ENCODE measurements at regions not wholly inside any gene's neighbourhood (a gene's known extent, or its start where the extent isn't known, plus 50 kb on each side); places are given as distances from the start of the nearest gene placed in this dataset.

DNA sequence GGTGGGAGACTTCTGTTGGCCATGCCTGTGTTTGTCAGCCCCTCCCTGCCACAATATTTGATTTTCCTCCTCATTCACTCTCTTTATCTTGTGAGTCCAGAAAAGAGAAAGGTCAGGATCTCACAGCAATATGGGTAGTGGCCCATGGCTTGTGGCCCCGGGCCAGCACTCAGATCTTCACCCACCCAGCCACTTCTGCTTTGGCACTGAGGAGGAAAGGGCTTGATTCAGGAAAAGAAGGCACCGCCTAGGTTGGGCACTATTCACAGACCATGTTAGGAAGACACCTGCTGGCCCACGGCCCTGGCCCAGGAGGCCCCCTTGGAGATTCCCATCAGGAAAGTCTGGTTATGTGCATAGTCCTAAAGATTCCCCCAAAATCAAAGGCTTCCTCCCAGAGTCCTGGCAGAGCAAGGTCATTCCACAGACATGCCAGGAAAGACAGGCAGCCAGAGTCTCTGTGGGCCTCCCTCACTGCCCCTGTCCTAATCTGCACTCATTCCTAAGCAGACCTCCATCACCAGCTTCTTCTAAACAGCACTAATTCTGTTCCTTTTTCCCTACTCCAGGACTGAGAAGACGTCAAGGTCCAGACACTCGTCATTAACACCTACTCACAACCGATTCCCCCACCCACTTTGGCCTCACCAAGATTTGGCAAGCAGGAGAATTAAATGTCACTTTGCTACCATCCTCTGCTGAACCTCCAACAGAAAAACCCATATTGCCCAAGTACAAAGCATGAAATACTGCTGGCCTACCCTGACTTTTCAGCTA is 179.3 kb downstream of the DEPDC1B start:
- TF ChIP-seq EZH2 (IDR thresholded peaks at IDR 0.05; ENCODE audit: insufficient read depth, poor library complexity, severe bottlenecking) (no peak), EZH2phosphoT487 (IDR thresholded peaks at IDR 0.05; ENCODE audit: insufficient read depth, low read depth) (no peak)
- no peak overlapping the region for H2AFZ ChIP-seq
- H3K27ac ChIP-seq: no peak overlapping the region
- no peaks in the 10 kb centered on the region for H3K9me2 ChIP-seq (ENCODE audit: insufficient read depth)
- no peaks in the 10 kb centered on the region for H3K9me3 ChIP-seq (ENCODE audit: low read depth)
- no peak for DNase-seq
- no peaks in the 10 kb centered on the region for H3K36me3 ChIP-seq (ENCODE audit: low read depth)
- no peaks in the 10 kb centered on the region for H3K4me1 ChIP-seq (ENCODE audit: insufficient read depth)
- H3F3A ChIP-seq (ENCODE audit: insufficient read depth): no peaks in the 10 kb centered on the region
- H3K79me2 ChIP-seq (ENCODE audit: insufficient read depth): no peaks in the 10 kb centered on the region
- 19 to 20% methylated on average over 6 of the region's 6 CpGs for WGBS, 2 experiments (ENCODE audit: low coverage in 1 of 2, low lambda C conversion rate in 2 of 2, missing lambda C conversion rate in 2 of 2)
- in situ Hi-C loops (cut with MboI): no loop called here
- no peaks in the 10 kb centered on the region for H4K20me1 ChIP-seq (ENCODE audit: insufficient read depth)
- no peak overlapping the region for H3K4me2 ChIP-seq (ENCODE audit: unreplicated experiment)
- H3K9ac ChIP-seq: no peak overlapping the region
- H3K27me3 ChIP-seq (replicated peaks; ENCODE audit: insufficient read depth): peaks cover 10% of the 10 kb centered on the region
- H3K4me3 ChIP-seq: no peak overlapping the region

DNA sequence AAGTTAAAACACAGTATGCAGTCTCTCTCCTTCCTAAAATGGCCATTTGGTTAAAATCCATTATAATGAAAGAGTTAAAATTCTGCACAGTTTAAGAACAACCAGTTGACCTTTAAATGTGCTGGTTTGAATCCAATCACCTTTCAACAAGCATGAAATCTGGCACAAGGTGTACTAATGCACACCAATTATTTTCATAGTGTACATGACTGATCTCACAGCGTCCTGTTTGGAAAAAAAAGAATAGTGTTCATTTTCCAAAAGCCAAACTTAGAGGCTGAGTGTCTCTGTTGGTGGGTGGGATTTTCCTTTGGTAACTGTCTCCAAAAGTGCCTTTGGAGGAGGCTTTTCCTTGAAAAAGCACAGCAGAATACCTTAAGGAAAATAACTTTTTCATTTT is 180.6 kb downstream of the DEPDC1B start:
- 0 to 3% methylated on average over 1 of the region's 1 CpG for WGBS, 2 experiments (ENCODE audit: low coverage in 1 of 2, low lambda C conversion rate in 2 of 2, missing lambda C conversion rate in 2 of 2)
- no peak overlapping the region for H3K4me2 ChIP-seq (ENCODE audit: unreplicated experiment)
- H3K4me3 ChIP-seq: no peak overlapping the region
- H3K9me3 ChIP-seq (ENCODE audit: low read depth): no peaks in the 10 kb centered on the region
- no peak overlapping the region for H3K9ac ChIP-seq
- H3K36me3 ChIP-seq (ENCODE audit: low read depth): no peaks in the 10 kb centered on the region
- H3F3A ChIP-seq (ENCODE audit: insufficient read depth): no peaks in the 10 kb centered on the region
- peaks cover 10% of the 10 kb centered on the region for H3K27me3 ChIP-seq (replicated peaks; ENCODE audit: insufficient read depth)
- in situ Hi-C loops (cut with MboI): no loop called here
- TF ChIP-seq EZH2 (IDR thresholded peaks at IDR 0.05; ENCODE audit: insufficient read depth, poor library complexity, severe bottlenecking): no peak
- TF ChIP-seq EZH2phosphoT487 (IDR thresholded peaks at IDR 0.05; ENCODE audit: insufficient read depth, low read depth): no peak
- no peak for DNase-seq
- H2AFZ ChIP-seq: no peak overlapping the region
- no peak overlapping the region for H3K27ac ChIP-seq
- no peaks in the 10 kb centered on the region for H3K9me2 ChIP-seq (ENCODE audit: insufficient read depth)
- H3K4me1 ChIP-seq (ENCODE audit: insufficient read depth): no peaks in the 10 kb centered on the region
- no peaks in the 10 kb centered on the region for H4K20me1 ChIP-seq (ENCODE audit: insufficient read depth)
- no peaks in the 10 kb centered on the region for H3K79me2 ChIP-seq (ENCODE audit: insufficient read depth)

DNA sequence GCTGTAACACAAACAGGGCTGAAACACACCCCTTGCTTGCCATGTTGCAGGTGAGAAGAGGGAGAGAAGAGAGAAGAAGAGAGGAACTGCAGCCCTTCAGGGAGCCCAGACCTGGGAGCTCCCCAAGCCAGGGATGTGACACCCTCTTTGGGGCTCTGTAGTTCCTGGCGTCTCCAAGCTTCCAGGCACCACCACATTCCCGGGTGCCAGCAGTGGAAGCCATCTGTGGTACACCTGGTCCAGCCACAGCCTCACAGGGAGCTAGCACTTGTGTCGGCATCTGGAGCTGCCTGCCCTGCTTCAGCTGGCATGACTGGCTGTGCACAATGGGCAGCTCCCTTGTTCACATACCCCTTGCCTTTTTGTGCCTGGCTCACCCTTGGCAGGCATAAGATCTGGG is 182.1 kb downstream of the DEPDC1B start:
- H3K4me3 ChIP-seq: no peak overlapping the region
- TF ChIP-seq EZH2 (IDR thresholded peaks at IDR 0.05; ENCODE audit: insufficient read depth, poor library complexity, severe bottlenecking): no peak
- no peak for TF ChIP-seq EZH2phosphoT487 (IDR thresholded peaks at IDR 0.05; ENCODE audit: insufficient read depth, low read depth)
- no peak overlapping the region for H3K9ac ChIP-seq
- H3K4me2 ChIP-seq (ENCODE audit: unreplicated experiment): no peak overlapping the region
- 32 to 35% methylated on average over 3 of the region's 3 CpGs for WGBS, 2 experiments (ENCODE audit: low coverage in 1 of 2, low lambda C conversion rate in 2 of 2, missing lambda C conversion rate in 2 of 2)
- H3K27ac ChIP-seq: no peak overlapping the region
- no peaks in the 10 kb centered on the region for H3K4me1 ChIP-seq (ENCODE audit: insufficient read depth)
- no peaks in the 10 kb centered on the region for H3K9me3 ChIP-seq (ENCODE audit: low read depth)
- in situ Hi-C loops (cut with MboI): no loop called here
- no peaks in the 10 kb centered on the region for H4K20me1 ChIP-seq (ENCODE audit: insufficient read depth)
- H3K9me2 ChIP-seq (ENCODE audit: insufficient read depth): no peaks in the 10 kb centered on the region
- H3F3A ChIP-seq (ENCODE audit: insufficient read depth): no peaks in the 10 kb centered on the region
- H3K27me3 ChIP-seq (replicated peaks; ENCODE audit: insufficient read depth): peaks cover 14% of the 10 kb centered on the region
- H3K36me3 ChIP-seq (ENCODE audit: low read depth): no peaks in the 10 kb centered on the region
- no peak overlapping the region for H2AFZ ChIP-seq
- H3K79me2 ChIP-seq (ENCODE audit: insufficient read depth): no peaks in the 10 kb centered on the region
- DNase-seq: no peak

DNA sequence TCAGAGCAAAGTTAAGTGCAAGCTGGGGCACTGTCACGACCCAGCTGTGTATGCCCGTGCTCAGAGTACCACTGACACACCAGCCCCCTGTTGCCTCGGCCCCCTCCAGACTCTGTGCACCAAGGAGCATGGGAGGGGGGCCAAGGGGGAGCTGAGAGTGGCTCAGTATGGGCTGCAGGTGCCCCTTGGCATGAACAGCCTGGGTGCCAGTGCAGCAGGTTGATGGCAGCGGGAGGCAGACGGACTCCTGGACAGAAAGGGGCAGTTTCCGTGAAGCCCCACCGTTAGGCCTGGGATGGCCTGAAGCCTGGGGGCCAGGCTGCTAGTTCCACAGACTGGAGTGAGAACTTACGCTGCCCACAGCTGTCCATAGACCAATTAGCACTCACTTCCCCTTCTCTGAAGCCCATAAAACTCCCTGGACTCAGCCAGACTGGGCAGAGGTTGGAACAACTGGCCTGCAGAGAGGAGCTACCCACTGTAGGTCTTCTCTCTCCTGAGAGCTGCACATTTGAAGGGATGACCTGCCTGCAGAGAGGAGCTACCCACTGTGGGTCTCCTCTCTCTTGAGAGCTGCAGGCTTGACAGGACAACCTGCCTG is 182.8 kb downstream of the DEPDC1B start:
- in situ Hi-C loops (cut with MboI): no loop called here
- H3K9me2 ChIP-seq (ENCODE audit: insufficient read depth): no peaks in the 10 kb centered on the region
- H3K79me2 ChIP-seq (ENCODE audit: insufficient read depth): no peaks in the 10 kb centered on the region
- H3K4me1 ChIP-seq (ENCODE audit: insufficient read depth): no peaks in the 10 kb centered on the region
- TF ChIP-seq EZH2phosphoT487 (IDR thresholded peaks at IDR 0.05; ENCODE audit: insufficient read depth, low read depth) (no peak), EZH2 (IDR thresholded peaks at IDR 0.05; ENCODE audit: insufficient read depth, poor library complexity, severe bottlenecking) (no peak)
- 39 to 49% methylated on average over 8 of the region's 8 CpGs for WGBS, 2 experiments (ENCODE audit: low coverage in 1 of 2, low lambda C conversion rate in 2 of 2, missing lambda C conversion rate in 2 of 2)
- no peaks in the 10 kb centered on the region for H3K36me3 ChIP-seq (ENCODE audit: low read depth)
- no peaks in the 10 kb centered on the region for H3K9me3 ChIP-seq (ENCODE audit: low read depth)
- no peak overlapping the region for H3K27ac ChIP-seq
- H3F3A ChIP-seq (ENCODE audit: insufficient read depth): no peaks in the 10 kb centered on the region
- no peak overlapping the region for H3K4me2 ChIP-seq (ENCODE audit: unreplicated experiment)
- H3K27me3 ChIP-seq (replicated peaks; ENCODE audit: insufficient read depth): peaks cover 20% of the 10 kb centered on the region
- no peak for DNase-seq
- H2AFZ ChIP-seq: no peak overlapping the region
- no peak overlapping the region for H3K4me3 ChIP-seq
- no peaks in the 10 kb centered on the region for H4K20me1 ChIP-seq (ENCODE audit: insufficient read depth)
- H3K9ac ChIP-seq: no peak overlapping the region

All from GM23248 (cell line).